ENCODE measurements at regions not wholly inside any gene's neighbourhood (a gene's known extent, or its start where the extent isn't known, plus 50 kb on each side); places are given as distances from the start of the nearest gene placed in this dataset.

GRCh38 chr13:97562962-97563361 is 129.0 kb downstream of the RAP2A start:
- no peak for DNase-seq

- DNase-seq: no peak
Observed at GRCh38 chr13:97564956-97565355, 131.0 kb downstream of the RAP2A start.

GRCh38 chr13:97565906-97566305 is 131.9 kb downstream of the RAP2A start:
- no peak for DNase-seq

- DNase-seq: no peak
Observed at GRCh38 chr13:97566907-97567306, 132.9 kb downstream of the RAP2A start.

- DNase-seq: peak; percentile 61
Observed at GRCh38 chr13:97567510-97568243, 133.7 kb downstream of the RAP2A start.

GRCh38 chr13:97568850-97569249 is 134.9 kb downstream of the RAP2A start:
- DNase-seq: peak; percentile 21

- DNase-seq: no peak
Observed at GRCh38 chr13:97569841-97570240, 135.9 kb downstream of the RAP2A start.

- DNase-seq: no peak
Observed at GRCh38 chr13:97570442-97570841, 136.5 kb downstream of the RAP2A start.

GRCh38 chr13:97573011-97573410 is 139.0 kb downstream of the RAP2A start:
- peak; percentile 41 for DNase-seq

- DNase-seq: peak; percentile 38
Observed at GRCh38 chr13:97574926-97575325, 141.0 kb downstream of the RAP2A start.

- DNase-seq: no peak
Observed at GRCh38 chr13:97577026-97577425, 143.1 kb downstream of the RAP2A start.

GRCh38 chr13:97582170-97582569 is 148.2 kb downstream of the RAP2A start:
- no peak for DNase-seq

GRCh38 chr13:97583907-97584497 is 150.0 kb downstream of the RAP2A start:
- no peak for DNase-seq

- DNase-seq: no peak
Observed at GRCh38 chr13:97586941-97587340, 153.0 kb downstream of the RAP2A start.

- no peak for DNase-seq
Observed at GRCh38 chr13:97588993-97589392, 155.0 kb downstream of the RAP2A start.

GRCh38 chr13:97600458-97601075 is 166.6 kb downstream of the RAP2A start:
- DNase-seq: peak; percentile 75

- no peak for DNase-seq
Observed at GRCh38 chr13:97615266-97615665, 181.3 kb downstream of the RAP2A start.

GRCh38 chr13:97616385-97616784 is 182.4 kb downstream of the RAP2A start:
- no peak for DNase-seq

- no peak for DNase-seq
Observed at GRCh38 chr13:97621025-97621424, 187.1 kb downstream of the RAP2A start.

- no peak for DNase-seq
Observed at GRCh38 chr13:97621631-97622030, 187.7 kb downstream of the RAP2A start.

- DNase-seq: peak; percentile 94
Observed at GRCh38 chr13:97627566-97627965, 193.6 kb downstream of the RAP2A start.

- no peak for DNase-seq
Observed at GRCh38 chr13:97629601-97630272, 195.8 kb downstream of the RAP2A start.

- DNase-seq: no peak
Observed at GRCh38 chr13:97630725-97631124, 196.8 kb downstream of the RAP2A start.

- DNase-seq: no peak
Observed at GRCh38 chr13:97631158-97631557, 197.2 kb downstream of the RAP2A start.
